Fibroblast of mammary gland (primary cell): ENCODE measurements at regions not wholly inside any gene's neighbourhood (a gene's known extent, or its start where the extent isn't known, plus 50 kb on each side); places are given as distances from the start of the nearest gene placed in this dataset.
"Not testable (repeated sequence)": the region's sequence is repeated elsewhere in the genome, so short reads cannot be mapped to it uniquely, and the experiment has no call there.

Experiments used
- DNase-seq: peaks from one replicate; pipeline ENCODE4 v3.0.0-alpha.2; 2010; ENCODE audit warnings: low read depth
- H3K4me3 ChIP-seq: 2 replicates; pipeline ENCODE4 v1.5.1; 2011; ENCODE audit warnings: low read depth, mild to moderate bottlenecking, low read length, moderate library complexity; ENCODE audit not compliant: control insufficient read depth
- TF ChIP-seq, protein P1 (sequence below): conservative IDR thresholded peaks from 2 replicates; pipeline ENCODE4 v1.5.1; 2011; ENCODE audit warnings: low read depth, low read length, inconsistent platforms; ENCODE audit not compliant: control insufficient read depth, insufficient read depth

DNA sequence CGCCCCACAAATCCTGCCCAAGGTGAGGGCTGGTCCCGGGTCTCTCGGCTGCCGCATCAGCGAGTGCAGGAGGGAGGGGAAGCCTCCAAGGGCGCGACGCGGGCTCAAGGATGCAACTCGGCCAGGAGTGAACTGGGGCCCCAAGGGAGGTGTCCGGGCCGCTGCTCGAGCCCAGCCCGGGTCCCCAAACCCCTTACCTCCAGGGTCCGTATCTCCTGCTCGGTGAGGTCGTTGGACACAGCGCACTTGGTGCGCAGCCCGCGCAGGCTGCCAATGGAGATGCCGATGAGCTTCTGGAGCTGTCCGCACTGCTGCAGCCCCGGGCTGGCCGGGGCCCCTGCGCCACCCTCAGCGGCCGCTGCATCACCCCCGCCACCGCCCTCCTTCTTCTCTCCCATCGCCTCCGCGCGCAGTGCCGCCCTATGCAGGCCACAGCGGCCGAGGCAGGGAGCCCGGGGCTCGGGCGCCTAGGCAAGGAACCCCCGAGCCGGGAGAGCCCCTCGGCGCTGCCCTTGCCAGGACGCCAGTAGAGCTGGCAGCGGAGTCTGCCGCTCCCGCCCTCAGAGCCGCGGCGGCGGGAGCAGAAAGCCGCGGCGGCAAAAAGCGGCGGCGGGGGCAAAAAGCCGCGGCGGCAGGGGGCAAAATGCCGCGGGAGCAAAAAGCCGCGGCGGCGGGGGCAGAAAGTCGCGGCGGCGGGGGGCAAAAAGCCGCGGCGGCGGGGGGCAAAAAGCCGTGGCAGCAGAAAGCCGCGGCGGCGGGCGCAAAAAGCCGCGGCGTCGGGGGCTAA lies 135.1 kb downstream of the ZNF92 start:
- DNase-seq, H3K4me3 ChIP-seq: not testable (repeated sequence)

DNA sequence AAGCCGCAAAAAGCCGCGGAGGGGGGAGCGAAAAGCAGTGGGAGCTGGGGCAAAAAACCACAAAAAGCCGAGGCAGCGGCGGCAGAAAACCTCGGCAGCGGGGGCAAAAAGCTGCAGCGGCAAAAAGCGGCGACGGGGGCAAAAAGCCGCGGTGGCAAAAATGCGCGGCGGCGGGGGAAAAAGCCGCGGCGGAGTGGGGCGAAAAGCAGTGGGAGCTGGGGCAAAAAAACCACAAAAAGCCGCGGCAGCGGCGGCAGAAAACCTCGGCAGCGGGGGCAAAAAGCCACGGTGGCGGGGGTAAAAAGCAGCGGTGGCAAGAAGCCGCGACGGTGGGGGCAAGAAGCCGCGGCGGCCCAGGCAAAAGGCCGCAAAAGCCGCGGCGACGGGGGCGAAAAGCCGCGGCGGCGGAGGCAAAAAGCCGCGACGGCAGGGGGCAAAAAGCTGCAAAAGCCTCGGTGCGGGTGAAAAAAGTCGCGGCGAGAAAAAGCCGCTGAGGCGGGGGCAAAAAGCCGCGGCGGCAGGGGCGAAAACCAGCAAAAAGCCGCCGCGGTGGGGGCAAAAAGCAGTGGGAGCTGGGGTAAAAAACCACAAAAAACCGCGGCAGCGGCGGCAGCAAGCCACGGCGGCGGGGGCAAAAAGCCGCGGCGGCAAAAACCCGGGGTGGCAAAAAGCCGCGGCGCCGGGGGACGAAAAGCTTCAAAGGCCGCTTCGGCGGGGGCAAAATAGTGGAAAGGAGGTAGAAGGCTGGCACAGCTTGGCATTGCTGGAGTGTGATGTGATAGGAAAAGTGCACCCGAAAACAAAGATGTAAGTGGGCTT lies 135.9 kb downstream of the ZNF92 start:
- DNase-seq: no peak
- H3K4me3 ChIP-seq: no peak overlapping the region

DNA sequence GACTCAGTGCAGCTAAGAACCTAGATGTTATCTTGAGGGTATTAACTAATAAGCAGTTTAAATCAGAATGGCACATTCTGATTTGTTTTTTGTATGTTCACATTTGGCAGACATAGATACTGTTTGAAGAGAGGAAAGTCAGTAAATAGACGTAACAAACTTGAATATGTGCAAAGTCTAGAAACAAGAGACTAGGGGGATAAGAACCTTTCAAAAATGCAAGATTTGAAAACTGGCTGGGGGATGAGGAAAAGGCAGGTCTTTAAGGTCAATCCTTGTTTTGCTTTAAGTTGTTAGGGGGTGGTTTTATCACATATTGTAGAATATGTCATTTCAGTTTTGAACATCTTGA lies 136.5 kb downstream of the ZNF92 start:
- DNase-seq, H3K4me3 ChIP-seq: not testable (repeated sequence)

More for the DNA sequence above, 135.9 kb downstream of the ZNF92 start:
- TF ChIP-seq, protein P1, sequence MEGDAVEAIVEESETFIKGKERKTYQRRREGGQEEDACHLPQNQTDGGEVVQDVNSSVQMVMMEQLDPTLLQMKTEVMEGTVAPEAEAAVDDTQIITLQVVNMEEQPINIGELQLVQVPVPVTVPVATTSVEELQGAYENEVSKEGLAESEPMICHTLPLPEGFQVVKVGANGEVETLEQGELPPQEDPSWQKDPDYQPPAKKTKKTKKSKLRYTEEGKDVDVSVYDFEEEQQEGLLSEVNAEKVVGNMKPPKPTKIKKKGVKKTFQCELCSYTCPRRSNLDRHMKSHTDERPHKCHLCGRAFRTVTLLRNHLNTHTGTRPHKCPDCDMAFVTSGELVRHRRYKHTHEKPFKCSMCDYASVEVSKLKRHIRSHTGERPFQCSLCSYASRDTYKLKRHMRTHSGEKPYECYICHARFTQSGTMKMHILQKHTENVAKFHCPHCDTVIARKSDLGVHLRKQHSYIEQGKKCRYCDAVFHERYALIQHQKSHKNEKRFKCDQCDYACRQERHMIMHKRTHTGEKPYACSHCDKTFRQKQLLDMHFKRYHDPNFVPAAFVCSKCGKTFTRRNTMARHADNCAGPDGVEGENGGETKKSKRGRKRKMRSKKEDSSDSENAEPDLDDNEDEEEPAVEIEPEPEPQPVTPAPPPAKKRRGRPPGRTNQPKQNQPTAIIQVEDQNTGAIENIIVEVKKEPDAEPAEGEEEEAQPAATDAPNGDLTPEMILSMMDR: no peak

DNA sequence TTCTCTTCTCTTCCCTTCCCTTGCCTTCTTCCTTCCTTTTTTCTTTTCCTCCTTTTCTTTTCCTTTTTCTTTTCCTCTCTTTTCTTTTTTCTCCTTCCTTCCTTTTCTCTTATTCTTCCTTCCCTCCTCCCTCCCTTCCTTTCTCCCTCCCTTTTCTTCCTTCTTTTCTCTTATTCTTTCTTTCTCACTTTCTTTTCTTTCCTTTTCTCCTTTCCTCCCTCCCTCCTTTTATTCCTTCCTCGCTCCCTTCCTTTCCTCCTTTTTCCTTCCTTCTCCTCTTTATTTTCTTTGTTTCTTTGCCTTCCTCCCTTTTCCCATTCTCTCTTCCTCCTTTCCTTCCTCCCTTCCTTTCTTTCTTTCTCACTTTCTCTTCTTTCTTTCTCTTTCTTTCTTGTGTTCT lies 146.1 kb downstream of the ZNF92 start:
- not testable (repeated sequence) for DNase-seq, H3K4me3 ChIP-seq

DNA sequence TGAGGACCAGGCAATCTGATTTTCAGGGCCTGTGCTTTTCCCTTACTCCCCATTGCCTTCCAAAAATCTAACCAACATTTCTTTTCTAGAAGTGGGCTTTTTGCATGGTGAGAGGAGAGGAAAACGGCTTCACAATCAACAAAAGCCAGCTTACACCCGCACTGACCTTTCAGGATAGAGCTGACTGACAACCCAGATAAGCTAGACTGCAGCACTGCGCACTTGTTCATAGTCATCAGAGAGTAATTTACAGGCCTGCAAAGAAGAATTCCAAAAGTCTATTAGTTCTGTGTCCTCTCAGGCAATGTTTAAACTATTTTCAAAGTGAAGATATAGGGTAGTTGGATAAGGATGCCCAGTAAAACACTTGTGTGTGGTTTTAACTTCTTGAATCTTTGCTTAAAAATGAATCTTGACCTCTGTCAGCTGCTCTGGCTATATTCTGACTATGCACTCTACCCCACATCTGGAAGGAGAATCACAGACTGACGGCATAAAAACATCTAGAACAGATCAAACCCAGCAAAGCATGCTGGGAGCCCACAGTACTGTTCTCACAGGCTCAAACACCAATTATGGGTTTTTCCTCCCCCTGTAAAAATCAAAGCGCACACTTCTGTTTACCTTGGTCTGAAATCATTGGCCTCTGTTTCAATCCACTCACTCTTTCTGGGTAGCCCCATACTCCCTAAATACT lies 172.0 kb downstream of the ZNF92 start:
- H3K4me3 ChIP-seq, DNase-seq: not testable (repeated sequence)

DNA sequence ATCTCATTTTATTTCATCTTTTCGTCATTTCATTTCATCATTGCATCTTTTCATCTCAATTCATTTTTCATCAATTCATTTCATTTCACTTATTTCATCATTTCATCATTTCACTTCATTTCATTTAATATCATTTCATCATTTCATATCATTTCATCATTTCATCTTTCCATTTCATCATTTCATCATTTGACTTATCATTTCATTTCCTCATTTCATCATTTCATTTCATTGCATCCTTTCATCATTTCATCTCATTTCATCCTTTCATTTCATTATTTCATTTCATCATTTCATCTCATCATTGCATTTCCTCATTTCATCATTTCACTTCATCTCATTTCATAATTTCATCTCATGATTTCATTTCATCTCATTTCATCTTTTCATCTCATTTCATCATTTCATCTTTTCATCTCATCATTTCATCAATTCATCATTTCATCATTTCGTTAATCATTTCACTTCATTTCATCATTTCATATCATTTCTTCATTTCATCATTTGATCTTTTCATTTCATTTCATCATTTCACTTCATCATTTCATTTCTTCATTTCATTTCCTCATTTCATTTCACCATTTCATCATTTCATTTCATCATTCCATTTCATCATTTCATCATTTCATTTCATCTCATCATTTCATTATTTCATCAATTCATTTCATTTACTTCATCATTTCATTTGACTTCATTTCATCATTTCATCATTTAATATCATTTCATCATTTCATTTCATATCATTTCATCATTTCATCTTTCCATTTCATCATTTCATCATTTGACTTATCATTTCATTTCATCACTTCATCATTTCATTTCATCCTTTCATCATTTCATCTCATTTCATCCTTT lies 176.2 kb downstream of the ZNF92 start:
- DNase-seq, H3K4me3 ChIP-seq: not testable (repeated sequence)

DNA sequence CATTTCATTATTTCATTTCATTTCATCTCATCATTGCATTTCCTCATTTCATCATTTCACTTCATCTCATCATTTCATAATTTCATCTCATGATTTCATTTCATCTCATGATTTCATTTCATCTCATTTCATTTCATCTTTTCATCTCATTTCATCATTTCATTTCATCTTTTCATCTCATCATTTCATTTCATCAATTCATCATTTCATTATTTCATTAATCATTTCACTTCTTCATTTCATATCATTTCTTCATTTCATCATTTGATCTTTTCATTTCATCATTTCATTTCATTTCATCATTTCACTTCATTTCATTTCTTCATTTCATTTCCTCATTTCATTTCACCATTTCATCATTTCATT lies 176.8 kb downstream of the ZNF92 start:
- not testable (repeated sequence) for DNase-seq, H3K4me3 ChIP-seq

DNA sequence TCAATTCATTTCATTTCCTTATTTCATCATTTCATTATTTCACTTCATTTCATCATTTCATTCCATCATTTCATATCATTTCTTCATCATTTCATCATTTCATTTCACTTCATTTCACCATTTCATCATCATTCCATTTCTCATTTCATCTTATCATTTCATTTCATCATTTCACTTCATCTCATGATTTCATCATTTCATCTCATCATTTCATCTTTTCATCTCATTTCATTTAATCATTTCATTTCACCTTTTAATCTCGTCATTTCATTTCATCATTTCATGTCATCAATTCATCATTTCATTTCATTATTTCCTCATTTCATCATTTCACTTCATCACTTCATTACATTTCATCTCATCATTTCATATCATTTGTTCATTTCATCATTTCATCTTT lies 177.4 kb downstream of the ZNF92 start:
- H3K4me3 ChIP-seq, DNase-seq: not testable (repeated sequence)

DNA sequence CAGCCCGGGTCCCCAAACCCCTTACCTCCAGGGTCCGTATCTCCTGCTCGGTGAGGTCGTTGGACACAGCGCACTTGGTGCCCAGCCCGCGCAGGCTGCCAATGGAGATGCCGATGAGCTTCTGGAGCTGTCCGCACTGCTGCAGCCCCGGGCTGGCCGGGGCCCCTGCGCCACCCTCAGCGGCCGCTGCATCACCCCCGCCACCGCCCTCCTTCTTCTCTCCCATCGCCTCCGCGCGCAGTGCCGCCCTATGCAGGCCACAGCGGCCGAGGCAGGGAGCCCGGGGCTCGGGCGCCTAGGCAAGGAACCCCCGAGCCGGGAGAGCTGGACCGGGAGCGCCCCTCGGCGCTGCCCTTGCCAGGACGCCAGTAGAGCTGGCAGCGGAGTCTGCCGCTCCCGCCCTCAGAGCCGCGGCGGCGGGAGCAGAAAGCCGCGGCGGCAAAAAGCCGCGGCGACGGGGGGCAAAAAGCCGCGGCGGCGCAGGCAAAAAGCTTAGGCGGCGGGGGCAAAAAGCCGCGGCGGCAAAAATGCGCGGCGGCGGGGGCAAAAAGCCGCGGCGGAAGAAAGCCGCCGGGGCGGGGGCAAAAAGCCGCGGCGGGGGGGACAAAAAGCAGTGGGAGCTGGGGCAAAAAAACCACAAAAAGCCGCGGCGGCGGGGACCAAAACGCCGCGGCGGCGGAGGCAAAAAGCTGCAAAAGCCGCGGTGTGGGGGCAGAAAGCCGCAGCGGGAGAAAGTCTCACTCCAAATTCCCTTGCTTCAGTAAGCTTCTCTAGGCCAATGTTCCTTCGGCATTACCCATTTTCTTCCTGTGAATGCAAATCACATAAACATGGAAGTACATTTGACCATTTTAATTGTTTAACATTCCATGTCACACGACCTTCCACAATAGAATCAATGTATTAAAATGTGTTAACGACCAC lies 181.2 kb downstream of the ZNF92 start:
- not testable (repeated sequence) for H3K4me3 ChIP-seq, DNase-seq

DNA sequence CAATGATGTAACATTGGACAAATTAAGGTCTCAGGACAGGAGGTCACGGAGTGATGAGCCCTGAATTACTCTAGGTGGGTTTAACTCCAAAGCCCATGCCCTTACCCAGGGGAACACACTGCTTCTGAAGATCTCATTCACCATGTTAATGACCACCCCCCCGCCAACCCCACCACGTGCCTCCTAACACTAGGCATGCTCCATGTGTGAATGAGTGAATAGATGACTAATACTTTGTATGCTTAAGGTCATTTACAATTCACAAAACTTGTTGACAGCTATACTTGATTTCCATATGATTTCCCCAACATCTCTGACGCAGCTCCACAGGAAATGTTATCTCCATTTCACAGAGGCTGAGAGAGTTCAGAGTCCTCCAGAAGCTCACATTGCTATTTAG lies 184.9 kb downstream of the ZNF92 start:
- DNase-seq: peak; percentile 8
- not testable (repeated sequence) for H3K4me3 ChIP-seq

DNA sequence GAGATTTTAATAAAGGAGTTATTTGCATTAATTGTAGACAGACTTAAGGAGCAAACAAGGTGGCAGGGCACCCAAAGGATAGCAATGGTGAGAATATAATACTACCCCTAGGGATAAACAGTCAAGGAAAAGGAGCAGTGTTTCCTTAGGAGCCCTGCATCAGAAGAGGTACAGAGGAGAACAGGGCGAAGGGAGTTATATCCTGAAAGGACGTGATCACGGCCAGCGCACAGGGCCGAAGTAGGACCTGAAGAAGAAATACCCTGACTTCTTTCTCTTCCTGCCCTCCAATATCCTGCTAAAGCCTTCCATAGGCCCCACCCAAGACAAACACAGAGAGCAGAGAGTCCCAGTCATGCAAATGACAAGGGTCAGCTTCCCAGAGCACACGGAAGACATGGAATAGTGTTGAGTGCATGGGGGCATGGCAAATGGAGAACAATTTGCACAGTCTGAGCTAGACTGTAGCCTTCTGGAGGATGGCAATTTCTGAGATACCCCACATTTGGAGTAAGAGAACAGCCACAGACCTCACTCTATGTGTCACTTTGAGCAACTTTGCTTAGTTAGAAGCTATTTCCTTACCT lies 188.2 kb downstream of the ZNF92 start:
- DNase-seq, H3K4me3 ChIP-seq: not testable (repeated sequence)

DNA sequence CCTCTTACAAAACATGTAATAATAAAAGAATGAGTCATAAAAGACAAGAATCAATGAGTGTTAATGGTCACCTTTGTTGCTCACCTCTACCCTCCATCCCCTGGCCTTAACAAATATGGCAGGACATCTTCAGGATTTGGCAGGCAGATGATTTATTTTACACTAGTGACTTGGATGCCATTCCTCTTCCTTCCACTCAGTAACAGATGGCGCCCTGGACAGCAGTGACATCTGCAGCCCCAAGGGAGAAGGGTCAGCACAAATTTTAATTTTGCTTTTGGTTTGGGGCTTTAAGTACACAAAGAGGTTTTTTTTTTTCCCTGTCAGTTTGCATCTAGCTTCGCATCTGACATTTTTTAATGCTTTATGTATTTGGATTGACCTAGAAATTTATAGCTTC lies 188.9 kb downstream of the ZNF92 start:
- DNase-seq, H3K4me3 ChIP-seq: not testable (repeated sequence)

DNA sequence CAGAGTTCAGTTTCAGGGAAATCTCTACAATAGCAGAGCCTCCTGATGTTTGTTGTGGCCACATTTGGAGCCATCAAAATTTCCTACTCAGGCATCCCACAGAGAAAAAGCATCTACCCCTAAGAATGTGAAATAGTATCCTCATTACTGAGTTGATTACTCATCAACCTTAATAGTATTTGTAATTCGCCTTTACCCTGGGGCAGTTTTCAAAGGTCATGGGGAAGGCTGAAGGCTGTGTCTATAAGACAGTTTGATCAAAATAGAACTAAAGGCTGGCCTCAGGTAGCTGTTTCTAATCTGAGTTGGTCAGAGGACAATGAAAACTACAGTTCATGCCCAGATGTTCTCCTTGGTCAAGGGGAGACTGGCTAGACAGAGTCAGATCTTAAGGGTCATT lies 189.7 kb downstream of the ZNF92 start:
- not testable (repeated sequence) for H3K4me3 ChIP-seq, DNase-seq

DNA sequence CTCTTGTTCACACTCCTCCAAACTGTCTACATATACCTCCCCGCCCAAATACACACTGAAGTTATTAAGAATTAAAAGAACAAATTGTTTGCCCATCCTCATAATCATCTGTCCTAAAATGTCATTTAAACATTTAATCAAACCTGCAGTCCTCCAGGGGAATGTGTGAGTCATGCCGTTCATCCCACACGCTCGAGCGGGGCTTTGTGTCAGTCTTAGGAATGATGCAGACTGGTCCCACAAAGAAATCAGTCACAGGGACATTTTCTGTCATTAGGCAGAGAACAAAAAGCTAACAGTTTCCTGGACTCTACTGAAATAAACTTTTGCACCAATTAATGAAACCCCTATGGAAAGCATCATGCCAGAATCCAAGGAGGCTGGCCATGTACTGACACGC lies 194.6 kb downstream of the ZNF92 start:
- not testable (repeated sequence) for H3K4me3 ChIP-seq, DNase-seq

DNA sequence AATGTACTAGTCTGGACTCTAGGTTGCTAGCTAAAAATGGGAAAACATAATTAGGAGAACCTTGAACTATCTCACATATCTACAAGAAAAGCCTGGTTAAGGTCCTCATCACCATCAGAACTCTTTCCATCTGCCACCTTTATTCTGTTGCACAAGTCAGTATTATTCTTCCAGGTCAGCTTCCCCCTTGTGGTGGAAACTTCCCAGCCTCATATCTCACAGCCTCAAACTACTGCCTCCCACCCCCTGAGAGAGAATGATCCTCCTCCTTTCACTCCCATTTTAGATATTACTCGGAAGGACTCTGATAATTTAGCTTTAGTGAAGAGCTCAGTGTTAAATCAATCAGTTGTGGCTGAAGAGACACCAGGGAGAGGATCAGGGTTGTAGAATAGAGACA lies 197.3 kb downstream of the ZNF92 start:
- DNase-seq, H3K4me3 ChIP-seq: not testable (repeated sequence)
